Fibroblast of upper back skin (primary cell): ENCODE measurements at regions not wholly inside any gene's neighbourhood (a gene's known extent, or its start where the extent isn't known, plus 50 kb on each side); places are given as distances from the start of the nearest gene placed in this dataset.

Experiments used
- DNase-seq: peaks from one replicate; pipeline ENCODE4 v3.0.0-alpha.2; 2013

DNA sequence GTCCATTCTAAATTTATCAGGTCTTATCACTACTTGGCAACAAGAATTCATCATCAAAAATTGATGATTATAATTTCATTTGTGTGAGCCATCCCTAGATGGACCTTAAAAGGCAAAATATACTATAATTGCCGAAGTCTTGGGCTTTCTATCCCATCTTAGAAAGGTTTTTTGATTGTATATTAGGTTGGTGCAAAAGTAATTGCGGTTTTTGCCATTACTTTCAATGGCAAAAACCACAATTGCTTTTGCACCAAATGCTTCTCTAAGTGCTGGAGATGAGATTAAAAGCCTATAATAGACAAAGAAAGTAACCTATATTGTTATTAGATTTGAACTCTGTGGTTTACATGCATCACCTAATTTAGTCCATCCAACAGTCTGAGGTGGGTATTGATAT lies 612.9 kb downstream of the ZNF385D start:
- no peak for DNase-seq

DNA sequence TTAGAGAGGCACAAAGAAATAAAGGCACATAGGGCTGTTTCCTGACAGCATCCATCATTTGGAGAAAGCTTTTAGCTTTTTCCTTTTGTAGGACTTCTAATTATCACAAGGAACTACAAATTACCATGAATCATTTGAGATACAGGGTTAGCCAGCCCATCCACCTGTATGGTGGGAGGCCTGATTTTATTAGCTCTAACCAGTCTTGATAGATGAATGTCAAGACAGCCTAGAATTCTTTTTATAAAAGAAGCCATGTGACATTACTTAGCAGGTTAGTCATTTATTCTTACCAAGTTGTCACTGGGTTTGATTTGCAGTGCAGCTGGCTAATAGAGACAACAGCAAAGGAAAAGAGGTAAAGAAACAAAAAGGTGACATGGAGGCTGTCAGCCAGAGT lies 618.1 kb downstream of the ZNF385D start:
- DNase-seq = no peak

DNA sequence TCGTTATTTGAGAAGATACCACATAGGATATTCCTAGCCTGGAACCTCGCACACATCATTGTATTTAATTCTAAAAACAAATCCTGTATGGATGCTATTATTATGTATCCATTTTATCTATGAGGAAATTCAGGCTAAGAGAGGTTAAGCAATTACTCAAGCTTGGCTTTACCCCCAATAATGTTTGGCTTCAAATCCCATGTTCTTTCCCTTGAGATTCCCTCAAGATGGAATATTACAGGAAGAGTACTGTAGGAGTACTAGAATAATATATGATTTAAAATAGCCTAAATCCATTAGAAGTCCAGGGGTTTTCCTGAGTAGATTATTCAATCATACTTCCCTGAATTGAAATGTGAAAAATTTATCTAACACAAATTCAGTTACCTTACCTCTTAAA lies 630.2 kb downstream of the ZNF385D start:
- no peak for DNase-seq

DNA sequence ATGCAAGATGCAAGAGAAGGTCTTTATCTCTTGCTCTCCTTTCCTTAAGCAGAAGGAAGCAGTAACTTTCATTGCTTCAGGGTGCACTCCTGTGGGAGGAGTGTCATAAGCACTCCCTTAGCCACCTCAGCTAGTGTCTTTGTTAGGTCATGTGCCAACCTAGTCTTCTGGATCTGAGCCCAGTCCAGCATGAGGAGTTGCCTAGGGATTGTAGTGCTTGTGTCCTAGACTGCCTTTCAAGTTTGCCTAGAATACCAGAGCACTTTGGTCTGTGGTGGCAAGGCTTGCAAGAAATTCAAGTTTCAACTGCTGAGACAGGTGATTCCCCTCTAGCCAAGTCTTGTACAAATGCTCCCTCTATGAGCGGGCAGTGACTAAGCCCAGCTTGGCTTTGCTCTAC lies 633.6 kb downstream of the ZNF385D start:
- no peak for DNase-seq

DNA sequence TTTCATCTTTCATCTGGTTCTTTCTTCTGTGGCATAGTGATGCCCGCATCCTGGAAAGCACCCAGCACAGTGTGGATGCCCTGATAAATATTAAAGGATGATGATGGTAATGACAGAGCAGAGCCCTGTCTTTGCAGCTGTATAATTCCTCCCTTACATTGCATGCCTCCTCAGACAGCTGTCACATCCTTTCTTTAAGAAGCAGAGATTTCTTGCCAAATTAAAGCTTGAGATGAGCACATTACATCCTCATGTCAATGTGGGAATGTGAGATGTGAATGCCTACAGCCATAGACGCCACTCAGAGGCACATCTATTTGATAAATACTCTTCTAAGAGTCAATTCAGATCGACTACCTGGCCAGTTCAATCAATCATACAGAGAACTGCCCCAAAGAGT lies 642.0 kb downstream of the ZNF385D start:
- no peak for DNase-seq

DNA sequence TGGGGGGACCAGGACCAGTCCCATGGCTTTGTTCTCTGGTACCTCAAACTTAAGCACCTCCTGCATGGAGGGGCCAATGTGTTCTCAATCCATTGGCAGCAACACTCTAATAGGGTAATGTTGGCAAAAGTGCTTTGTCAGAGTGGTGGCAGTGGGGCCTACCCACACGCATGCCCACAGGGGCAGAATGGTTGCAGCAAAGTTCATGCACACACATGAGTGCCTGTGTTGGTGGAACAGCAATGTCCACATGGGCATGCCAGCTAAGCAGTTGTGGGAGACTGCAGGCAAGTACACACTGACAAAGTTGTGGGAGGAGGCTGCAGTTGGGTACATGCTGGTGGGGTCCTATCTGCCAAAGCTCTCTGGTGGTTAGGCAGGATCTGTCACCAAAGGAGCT lies 645.2 kb downstream of the ZNF385D start:
- no peak for DNase-seq

DNA sequence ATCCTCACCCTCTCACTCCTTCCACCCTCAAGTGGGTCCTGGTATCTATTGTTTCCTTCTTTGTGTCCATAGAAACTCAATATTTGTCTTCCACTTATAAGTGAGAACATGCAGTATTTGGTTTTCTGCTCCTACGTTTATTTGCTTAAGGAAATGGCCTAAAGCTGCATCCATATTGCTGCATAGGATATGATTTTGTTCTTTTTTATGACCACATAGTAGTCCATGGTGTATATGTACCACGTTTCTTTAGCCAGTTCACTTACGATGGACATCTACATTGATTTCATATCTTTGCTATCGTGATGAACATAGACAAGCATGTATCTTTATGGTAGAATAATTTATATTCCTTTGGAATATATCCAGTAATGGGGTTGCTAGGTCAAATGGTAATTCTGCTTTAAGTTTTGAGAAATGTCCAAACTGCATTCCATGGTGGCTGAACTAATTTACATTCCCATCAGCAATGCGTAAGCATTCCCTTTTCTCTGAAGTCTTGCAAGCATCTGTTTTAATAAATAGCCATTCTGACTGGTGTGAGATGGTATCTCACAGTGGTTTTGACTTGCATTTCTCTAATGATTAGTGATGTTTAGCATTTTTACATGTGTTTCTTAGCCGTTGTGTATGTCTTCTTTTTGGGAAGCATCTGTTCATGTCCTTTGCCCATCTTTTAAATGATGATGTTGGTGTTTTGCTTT lies 650.2 kb downstream of the ZNF385D start:
- DNase-seq = peak; percentile 3

DNA sequence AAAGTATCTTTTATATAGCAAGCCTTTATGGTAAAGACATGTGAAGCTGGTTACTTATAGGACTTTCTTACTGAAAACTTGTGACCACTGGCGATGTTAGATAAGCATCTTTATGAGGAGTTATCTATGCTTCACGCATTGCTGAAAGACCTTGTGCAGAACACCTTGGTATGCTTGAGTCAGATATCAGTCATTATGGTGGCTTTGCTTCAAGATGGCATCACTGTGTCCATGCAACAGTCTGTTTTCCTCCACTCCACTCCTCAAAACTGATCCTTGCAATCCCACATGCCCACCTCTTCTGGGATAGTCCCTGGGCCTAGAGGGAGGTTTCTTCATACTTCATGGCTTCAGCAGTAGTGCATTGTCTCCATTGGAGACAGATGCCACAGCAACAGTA lies 656.3 kb downstream of the ZNF385D start:
- no peak for DNase-seq

DNA sequence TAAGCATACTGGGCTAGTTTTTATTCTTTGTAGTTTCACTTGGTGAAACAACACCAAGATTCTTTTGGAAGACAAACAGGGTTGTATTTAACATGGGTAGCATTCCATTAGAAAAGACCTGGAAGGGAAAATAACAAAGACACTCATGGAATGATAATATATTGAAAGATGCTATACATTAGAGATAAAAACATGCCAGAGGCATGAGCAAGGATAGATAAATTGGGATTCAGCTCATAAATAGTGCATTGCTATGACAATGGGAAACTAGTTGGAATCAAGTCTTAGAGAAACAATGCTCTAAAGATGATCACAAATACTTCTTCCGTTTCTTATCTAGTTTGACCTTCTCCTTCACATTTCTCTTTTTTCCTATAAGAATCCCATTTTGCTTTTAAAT lies 677.4 kb downstream of the ZNF385D start:
- peak; percentile 3 for DNase-seq

DNA sequence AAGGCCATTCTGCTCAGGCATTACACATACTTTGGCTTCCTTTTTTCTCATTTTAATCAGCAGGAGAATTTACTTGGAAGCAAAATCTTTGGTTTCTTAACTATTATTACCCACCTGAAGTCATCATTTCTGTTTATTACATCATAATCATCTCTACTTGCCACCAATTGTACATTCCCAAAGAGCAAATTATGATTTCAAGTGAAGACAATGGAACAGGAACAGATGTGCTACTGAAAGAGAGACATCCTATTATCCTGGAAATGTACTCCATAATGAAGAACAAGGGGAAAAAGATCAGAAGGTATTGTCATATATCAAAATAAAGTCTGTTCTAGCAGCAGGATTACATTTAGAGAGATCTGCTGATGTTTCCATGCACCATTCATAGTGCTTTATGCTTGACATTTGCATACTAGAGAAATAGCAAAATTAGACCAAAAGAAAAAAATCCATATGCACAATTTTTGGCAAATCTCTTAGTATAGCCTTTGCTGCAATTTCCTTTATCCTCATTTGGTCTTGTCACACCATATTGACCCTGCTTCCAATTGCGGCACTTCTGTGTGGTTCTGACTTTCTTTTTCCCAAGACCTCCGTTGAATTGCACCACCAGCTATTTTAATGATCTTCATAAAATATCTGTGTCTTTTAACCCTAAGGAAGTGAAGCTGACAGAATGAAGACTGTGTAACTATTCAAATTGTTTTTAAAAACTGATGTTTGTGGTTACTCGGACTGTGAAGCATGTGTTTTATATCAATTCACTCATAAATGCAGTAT lies 683.8 kb downstream of the ZNF385D start:
- DNase-seq = peak; percentile 43

DNA sequence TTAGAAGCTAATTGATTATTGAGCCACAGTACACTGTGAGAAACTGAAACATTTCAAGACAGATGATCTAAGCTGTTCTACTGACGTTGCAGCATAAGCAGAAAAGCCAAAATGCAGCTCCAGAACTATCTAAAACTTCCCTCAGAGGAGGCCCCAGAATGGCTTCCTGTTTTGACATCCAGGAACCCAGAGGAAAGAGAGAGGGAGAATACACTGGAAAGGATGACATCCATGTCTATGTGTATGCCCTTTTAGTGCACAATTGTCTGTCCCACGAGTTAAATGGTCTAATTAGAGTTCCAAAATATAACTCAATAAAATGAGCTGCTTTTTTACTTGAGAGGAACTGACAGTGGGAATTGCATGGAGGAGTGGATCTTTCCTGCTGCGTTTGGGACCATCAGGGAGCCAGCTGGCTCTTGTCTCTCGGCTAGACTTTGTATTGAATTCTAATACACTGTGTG lies 688.1 kb downstream of the ZNF385D start:
- peak; percentile 5 for DNase-seq

DNA sequence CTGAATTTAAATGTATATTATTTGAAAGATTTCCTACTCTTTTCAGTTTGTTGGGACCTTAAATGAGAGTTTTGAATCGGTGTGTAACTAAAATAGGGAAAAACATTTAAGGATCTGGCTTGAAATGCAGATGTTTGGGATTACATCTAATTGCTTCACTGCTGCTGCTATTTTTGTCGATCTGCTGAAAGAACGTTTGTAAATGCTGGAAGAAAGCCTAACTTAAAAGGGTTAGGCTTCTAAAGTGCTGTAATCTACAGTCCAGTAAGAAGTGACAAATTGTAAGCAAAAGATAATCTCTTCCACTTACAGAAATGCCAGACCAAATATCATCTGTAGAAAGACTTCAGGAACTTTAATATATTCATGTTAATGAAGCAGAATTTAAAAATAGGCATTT lies 691.6 kb downstream of the ZNF385D start:
- peak; percentile 25 for DNase-seq

DNA sequence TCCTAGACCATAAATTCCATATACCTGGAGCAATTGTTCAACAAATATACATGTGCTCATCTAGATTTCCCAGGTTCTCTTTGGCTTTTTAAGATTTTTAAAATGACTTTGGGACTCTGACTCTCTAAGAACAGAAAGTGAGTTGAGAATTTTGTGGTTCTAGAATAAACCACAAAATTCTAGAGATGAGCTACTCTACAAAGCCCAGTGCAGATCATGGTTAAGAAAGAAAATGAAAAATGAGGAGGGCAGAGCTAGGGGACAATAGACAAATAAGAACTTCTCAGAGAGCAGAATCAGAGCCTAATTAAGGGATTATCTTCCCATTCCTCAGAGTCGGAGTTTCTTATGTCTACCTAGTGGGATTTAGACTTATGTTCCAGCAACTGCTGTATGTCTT lies 694.7 kb downstream of the ZNF385D start:
- no peak for DNase-seq

DNA sequence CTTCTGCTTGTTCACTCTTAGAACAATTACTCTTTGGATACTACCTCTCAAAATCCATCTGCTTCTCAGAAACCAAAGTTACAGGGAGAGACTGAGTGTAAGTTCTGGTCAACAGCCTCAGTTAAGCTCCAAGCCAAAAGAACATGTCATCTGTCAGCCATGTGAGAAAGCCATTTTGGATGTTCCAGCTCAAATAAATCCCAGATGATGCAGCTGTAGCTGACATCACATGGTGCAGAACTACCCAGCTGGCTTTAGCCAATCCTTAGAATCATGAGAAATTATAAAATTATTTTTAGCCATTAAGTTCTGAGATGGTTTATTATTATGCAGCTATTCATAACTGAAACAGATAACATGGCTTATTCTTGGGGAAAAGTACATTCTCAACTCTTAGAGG lies 696.0 kb downstream of the ZNF385D start:
- DNase-seq = peak; percentile 18

DNA sequence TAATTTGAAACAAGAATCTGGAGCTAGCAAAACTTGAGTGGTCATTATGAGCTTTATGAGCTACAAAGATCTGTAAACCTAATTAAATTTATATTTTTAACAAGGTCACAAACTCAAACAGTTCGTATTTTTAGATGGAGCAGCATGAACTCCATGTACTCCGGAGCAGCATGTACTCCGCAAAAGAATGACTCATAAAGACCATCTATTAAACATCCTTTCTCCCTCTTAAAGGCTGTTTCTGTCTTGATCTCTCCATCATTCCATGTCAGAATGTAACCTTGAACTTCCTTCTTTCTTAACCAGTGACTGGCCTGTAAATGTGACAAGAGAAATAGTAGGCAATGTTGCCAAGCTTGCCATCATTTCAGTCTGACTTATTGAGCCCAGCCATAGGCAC lies 696.9 kb downstream of the ZNF385D start:
- no peak for DNase-seq

DNA sequence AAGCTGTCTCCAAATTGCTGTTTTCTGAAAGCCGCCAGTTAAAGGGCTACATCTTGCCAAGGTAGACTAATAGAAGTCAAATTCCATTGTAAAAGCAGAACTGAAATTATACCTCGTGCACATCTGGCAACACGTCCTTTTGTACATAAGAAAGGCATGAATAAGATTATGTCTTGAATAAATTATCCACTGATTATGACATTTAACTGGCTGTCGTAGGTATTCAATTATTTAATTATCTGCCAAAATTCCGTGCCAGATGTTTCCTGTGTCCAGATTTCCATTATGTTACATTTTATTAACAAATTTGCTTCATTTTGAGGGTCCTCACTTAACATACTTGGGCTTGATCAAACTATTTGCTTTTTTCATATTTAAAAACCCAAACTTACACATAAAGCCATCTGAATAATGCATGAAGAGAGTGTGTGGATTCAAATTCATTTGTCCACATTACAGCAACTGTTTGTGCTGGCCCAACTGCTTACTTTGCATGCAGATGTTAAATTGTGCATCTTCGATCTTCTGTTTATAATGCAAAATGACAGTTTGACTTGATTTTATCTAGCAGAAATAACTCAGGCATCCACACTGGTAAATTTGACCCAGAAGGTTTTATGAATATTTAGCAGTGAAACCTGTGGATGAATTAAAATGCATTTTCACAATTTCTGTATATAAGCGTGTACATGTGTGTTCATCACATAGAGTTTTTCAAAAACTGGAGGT lies 701.5 kb downstream of the ZNF385D start:
- DNase-seq = no peak

DNA sequence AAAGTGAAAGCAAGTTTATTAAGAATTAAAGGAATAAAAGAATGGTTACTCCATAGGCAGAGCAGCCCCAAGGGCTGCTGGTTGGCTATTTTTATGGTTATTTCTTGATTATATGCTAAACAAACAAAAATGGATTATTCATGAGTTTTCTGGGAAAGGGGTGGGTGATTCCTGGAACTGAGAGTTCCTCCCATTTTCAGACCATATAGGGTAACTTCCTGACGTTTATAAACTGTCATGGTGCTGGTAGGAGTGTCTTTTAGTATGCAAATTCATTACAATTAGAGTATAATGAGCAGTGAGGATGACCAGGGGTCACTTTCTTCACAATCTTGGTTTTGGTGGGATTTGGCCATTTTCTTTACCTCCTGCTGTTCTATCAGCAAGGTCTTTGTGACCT lies 707.9 kb downstream of the ZNF385D start:
- DNase-seq = no peak

DNA sequence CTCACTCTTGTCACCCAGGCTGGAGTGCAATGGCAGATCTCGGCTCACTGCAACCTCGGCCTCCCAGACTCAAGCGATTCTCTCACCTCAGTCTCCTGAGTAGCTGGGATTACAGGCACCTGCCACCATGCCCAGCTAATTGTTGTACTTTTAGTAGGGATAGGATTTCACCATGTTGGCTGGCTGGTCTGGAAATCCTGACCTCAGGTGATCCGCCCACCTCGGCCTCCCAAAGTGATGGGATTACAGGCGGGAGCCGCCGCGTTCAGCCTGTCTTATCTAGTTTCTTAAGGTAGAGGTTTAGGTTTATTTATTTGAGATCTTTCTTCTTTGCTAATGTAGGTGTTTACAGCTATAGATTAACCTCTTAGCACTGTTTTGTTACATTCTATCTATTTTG lies 708.8 kb downstream of the ZNF385D start:
- no peak for DNase-seq

DNA sequence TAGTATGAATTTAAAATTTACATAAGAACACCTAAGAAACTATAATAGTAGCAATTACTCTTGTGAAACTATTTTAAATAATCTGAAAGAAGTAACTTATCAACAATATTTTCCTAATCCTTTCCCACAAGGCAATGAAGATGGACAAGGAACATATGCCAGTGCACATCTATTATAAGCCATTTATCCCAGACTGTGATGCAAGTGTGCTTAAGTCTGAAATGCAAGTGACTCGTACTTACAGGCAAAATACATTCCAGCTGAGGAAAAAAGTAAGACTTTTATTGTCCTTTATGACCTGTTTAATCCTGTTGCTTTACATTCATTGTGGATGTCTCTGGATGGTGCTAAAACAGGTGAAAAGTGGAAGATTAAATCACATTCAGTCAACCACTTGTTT lies 709.4 kb downstream of the ZNF385D start:
- peak; percentile 33 for DNase-seq

DNA sequence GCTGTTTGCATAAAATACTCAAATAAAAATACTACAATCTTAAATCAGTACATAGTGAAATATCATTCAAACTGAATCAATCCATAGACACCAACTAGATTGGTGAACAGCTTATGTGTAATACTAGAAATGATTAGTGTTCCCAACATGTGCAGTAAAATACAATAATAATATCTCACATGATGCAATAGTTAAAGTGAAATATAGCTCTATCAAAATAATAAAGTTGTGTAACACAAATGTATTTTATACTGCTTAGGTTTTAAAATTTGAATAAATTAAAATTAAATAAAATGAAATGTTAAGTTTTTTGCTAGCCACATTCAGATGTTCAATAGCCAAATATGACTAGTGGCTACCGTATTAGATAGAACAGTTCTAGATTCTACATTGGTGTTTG lies 714.1 kb downstream of the ZNF385D start:
- no peak for DNase-seq

DNA sequence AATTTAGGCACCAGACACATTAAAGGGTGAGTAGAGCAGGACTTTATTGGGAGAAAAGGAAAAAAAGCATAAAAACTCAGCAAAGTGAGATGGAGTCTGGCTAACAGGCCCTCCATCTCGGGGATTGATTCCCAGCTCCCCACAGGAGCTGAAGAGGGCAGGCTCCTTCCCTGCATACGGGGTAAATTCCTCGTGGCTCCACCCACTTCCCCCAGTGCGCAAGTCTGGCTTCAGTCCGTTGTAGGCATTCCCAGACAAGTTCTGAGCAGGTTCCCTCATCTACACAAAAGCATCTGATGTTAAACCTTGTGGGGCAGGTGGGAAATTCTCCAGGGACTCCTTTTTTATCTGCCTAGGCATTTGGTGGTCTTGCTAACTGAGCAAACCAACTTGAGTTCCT lies 722.6 kb downstream of the ZNF385D start:
- no peak for DNase-seq

DNA sequence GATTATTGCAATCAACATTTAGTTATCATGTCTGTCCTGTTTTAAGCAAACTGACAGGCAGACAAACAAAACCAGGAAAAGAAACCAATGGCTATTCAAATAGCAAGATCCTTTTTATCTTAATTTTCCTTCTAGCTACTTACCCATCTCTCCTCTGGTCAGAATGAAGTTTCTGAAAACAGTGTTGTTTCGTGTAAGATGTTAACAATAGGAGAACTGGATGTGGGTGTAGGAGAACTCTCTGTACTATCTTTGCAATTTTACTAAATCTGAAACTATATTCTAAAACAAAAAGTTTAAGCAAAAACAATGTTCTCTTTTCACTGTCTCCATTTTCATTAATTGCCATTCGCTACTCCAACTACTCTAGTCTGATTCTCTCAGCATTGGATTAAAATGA lies 726.4 kb downstream of the ZNF385D start:
- DNase-seq = no peak

DNA sequence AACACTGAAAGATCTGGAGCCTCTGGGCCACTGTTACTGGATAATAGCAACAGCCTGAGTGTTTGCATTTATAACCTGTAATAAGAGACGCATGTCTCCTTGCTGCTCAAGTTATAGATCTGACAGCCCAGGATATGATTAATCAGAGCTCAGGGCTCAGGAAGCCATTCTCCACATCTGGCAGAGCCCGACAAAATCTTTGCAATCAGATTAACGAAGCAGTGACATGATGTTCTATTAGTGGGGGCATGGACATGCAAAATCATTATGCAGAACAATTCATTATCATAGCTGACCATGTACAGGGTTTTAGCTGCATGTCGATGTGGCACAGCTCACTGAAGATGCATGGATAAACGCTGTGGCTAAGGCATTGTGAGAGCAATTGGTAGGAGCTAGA lies 730.3 kb downstream of the ZNF385D start:
- DNase-seq = peak; percentile 6

DNA sequence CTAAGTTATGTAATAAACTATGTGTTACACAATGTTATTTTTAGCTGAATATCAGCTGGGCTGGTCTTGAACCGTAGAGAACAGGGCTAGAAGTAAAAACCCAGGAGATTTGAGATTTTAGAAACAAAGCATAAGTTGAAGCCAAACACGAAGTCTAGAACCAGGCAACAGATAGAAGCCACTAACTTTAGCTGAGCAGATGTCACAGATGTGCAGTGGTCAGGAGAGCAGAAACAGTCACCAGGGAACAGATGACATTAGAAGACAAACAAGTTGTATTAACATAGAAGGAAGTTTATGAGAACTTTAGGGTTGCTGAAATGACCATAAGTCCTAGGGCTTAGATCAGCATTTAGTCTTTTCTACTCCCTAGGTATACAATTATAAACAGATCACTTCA lies 731.0 kb downstream of the ZNF385D start:
- DNase-seq = no peak
